HFFc6 (cell line): ENCODE measurements at regions not wholly inside any gene's neighbourhood (a gene's known extent, or its start where the extent isn't known, plus 50 kb on each side); places are given as distances from the start of the nearest gene placed in this dataset.
"Not testable (repeated sequence)": the region's sequence is repeated elsewhere in the genome, so short reads cannot be mapped to it uniquely, and the experiment has no call there.

ENCODE experiments used
- DNase-seq: peaks from one replicate; pipeline ENCODE4 v3.0.0-alpha.2; 2018
- H3K27ac Mint-ChIP-seq: 2 replicates; pipeline ENCODE4 v1.8.0; 2020; ENCODE audit warnings: mild to moderate bottlenecking, mixed read lengths
- H3K27me3 Mint-ChIP-seq: 2 replicates; pipeline ENCODE4 v1.8.0; 2021; ENCODE audit warnings: mild to moderate bottlenecking, moderate library complexity, mixed read lengths; ENCODE audit not compliant: insufficient read depth
- H3K36me3 Mint-ChIP-seq: 2 replicates; pipeline ENCODE4 v1.8.0; 2021; ENCODE audit warnings: low read depth, mixed read lengths
- H3K4me1 Mint-ChIP-seq: 2 replicates; pipeline ENCODE4 v1.8.0; 2020; ENCODE audit warnings: low read depth, mixed read lengths
- H3K4me3 Mint-ChIP-seq: 2 replicates; pipeline ENCODE4 v1.8.0; 2020; ENCODE audit warnings: mild to moderate bottlenecking, moderate library complexity, mixed read lengths
- H3K9me3 Mint-ChIP-seq: 2 replicates; pipeline ENCODE4 v1.8.0; 2020; ENCODE audit warnings: mild to moderate bottlenecking, mixed read lengths
- TF ChIP-seq, protein P1 (sequence below): fragments of 200-600 bp; sonication (generic); IDR thresholded peaks from 2 replicates; pipeline ENCODE4 v1.5.0; 2021; ENCODE audit warnings: antibody characterized with exemption, mild to moderate bottlenecking

DNA sequence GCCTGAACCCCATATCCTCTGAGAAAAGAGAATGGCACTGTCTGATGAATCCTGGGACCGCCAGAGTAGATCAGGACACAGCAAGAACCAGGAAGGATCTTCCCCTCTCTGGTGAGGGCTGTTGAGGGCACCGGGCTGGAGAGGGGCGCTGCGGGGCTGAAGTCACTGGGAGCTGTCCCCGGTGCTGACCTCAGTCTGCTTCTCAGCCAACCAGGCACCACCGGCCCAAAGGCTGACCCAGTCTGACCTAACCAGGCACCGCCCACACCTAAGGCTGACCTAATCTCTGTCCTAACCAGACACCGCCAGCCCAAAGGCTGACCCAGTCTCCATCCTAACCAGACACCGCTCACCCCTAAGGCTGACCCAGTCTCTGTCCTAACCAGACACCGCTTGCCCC is 82.8 kb downstream of the CPZ start:
- TF ChIP-seq, protein P1, sequence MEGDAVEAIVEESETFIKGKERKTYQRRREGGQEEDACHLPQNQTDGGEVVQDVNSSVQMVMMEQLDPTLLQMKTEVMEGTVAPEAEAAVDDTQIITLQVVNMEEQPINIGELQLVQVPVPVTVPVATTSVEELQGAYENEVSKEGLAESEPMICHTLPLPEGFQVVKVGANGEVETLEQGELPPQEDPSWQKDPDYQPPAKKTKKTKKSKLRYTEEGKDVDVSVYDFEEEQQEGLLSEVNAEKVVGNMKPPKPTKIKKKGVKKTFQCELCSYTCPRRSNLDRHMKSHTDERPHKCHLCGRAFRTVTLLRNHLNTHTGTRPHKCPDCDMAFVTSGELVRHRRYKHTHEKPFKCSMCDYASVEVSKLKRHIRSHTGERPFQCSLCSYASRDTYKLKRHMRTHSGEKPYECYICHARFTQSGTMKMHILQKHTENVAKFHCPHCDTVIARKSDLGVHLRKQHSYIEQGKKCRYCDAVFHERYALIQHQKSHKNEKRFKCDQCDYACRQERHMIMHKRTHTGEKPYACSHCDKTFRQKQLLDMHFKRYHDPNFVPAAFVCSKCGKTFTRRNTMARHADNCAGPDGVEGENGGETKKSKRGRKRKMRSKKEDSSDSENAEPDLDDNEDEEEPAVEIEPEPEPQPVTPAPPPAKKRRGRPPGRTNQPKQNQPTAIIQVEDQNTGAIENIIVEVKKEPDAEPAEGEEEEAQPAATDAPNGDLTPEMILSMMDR = no peak
- H3K27me3 Mint-ChIP-seq = peaks cover 2% of the 10 kb centered on the region; the same call in 1 of the 2 replicates

DNA sequence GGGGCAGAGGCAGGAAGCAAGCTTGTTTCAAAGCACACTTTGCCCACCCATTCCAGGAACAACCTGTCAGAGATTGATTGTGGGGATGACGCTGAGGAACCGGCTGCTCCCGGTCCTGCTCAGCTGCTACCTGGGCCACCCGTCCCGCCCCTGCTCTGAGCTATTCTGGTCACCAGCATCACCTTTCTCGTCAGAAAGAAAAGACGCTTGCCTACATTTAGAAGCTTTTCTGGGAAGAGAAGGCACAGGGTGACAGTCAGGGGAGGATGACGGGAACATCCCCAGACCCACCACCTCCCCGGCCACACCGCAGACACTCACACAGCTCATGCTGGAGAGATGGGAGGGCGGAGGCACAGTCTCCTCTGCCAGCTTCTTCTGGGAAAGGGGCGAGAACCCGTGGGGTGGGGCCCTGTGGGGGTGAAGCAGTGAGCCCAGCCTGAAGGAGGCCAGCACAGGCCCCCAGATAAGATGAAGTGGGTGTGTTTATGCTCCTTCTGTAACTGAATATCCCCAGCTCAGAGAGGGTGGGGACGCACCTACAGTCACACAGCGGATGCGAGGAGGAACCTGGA is 81.8 kb downstream of the CPZ start:
- TF ChIP-seq, protein P1 = no peak
- Mint-ChIP-seq H3K4me1 (no peaks in the 10 kb centered on the region), H3K9me3 (peaks cover 12% of the 10 kb centered on the region; the same call in 1 of the 2 replicates), H3K27me3 (no peaks in the 10 kb centered on the region; the same call in 1 of the 2 replicates), H3K36me3 (no peaks in the 10 kb centered on the region), H3K27ac (no peak overlapping the region), H3K4me3 (no peak overlapping the region)
- DNase-seq = no peak

More for the DNA sequence above, 82.8 kb downstream of the CPZ start:
- Mint-ChIP-seq H3K36me3 (no peaks in the 10 kb centered on the region), H3K4me1 (no peaks in the 10 kb centered on the region), H3K27ac (no peak overlapping the region), H3K9me3 (peaks cover 12% of the 10 kb centered on the region; the same call in 1 of the 2 replicates), H3K4me3 (no peak overlapping the region)
- no peak for DNase-seq

DNA sequence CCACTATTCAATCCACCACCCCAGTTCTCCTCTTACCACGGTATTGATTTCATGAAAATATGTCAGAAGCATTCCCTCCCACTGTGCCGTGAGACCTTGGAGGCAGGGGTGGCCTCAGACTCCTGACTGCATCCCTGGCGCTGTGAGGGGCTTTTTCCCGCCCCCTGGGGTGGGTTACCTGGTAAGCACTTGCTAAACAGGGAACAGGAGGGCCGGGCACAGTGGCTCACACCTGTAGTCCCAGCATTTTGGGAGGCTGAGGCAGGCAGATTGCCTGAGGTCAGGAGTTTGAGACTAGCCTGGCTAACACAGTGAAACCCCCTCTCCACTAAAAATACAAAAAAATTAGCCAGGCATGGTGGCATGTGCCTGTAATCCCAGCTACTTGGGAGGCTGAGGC is 80.5 kb downstream of the CPZ start:
- not testable (repeated sequence) for H3K4me3 Mint-ChIP-seq, DNase-seq, H3K27me3 Mint-ChIP-seq, H3K36me3 Mint-ChIP-seq, H3K4me1 Mint-ChIP-seq, H3K27ac Mint-ChIP-seq
- peaks cover 12% of the 10 kb centered on the region; the same call in 1 of the 2 replicates for H3K9me3 Mint-ChIP-seq

DNA sequence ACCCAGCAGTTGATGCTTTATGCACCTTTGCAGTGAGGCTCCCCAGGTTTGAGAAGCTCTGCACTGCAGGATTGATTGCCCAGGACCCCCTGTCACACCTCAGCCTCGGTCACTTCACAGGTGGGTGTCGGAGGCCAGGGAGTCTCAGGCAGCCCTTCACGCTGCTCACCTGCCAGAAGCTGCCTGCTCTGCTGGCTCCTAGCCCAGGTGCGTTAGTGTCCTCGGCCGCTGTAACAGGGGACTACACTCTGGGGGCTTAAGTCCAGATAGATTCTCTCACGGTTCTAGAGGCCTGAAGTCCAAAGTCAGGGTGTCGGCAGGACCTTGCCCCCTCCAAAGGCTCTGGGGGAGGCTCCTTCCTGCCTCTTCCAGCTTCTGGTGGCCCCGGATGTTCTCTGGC is 79.9 kb downstream of the CPZ start:
- Mint-ChIP-seq H3K27me3 (no peaks in the 10 kb centered on the region; the same call in 1 of the 2 replicates), H3K4me1 (no peaks in the 10 kb centered on the region), H3K27ac (no peak overlapping the region), H3K9me3 (peaks cover 12% of the 10 kb centered on the region; the same call in 1 of the 2 replicates), H3K36me3 (no peaks in the 10 kb centered on the region), H3K4me3 (no peak overlapping the region)
- TF ChIP-seq, protein P1 = no peak
- DNase-seq = no peak

DNA sequence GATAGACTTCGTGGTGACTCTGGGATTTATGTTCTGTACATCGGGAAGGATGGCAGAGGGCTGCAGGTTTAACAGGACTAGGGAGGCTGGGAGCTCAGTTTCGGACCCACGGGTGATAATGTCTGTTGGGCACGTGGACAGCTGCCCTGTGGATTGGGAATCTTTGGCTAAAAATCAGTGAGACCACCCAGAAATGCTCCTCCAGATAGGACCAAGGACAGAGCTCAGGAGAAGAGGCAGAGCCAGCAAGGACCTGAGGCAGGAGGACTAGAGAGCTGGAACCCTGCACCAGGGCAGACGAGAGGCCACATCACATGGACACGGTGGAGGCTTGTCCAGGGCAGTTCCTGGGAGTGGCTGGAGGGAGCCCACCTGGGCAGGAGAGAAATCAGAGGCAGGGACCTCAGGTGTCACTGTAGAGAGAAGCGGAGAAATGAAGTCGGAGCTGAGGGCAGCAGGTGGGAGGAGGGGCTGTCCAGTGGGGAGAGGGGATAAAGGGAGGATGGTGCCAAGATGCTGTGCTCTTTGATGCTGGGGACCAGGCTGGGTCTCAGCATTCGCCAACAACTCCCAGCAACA is 79.2 kb downstream of the CPZ start:
- TF ChIP-seq, protein P1 = no peak
- no peaks in the 10 kb centered on the region for H3K4me1 Mint-ChIP-seq
- no peak overlapping the region for H3K4me3 Mint-ChIP-seq
- no peaks in the 10 kb centered on the region; the same call in 1 of the 2 replicates for H3K27me3 Mint-ChIP-seq
- DNase-seq = no peak
- H3K9me3 Mint-ChIP-seq = peaks cover 7% of the 10 kb centered on the region; the same call in 1 of the 2 replicates
- H3K27ac Mint-ChIP-seq = no peak overlapping the region
- no peaks in the 10 kb centered on the region for H3K36me3 Mint-ChIP-seq
